Astrocyte (in vitro differentiated cells and primary cell): ENCODE measurements at regions not wholly inside any gene's neighbourhood (a gene's known extent, or its start where the extent isn't known, plus 50 kb on each side); places are given as distances from the start of the nearest gene placed in this dataset.

ENCODE experiments used
- DNase-seq: peaks from one replicate; pipeline ENCODE4 v3.0.0-alpha.2; 2010; ENCODE audit warnings: low read depth
- FAIRE-seq: peaks from 2 replicates; lab custom pipeline; 2011; peaks lifted over from hg19 to GRCh38; lab: Jason Lieb, UNC
- H2AFZ ChIP-seq: 2 replicates; pipeline ENCODE4 v1.6.0; 2012; ENCODE audit warnings: low read depth, low read length, inconsistent platforms
- H3K27ac ChIP-seq: 2 replicates; pipeline ENCODE4 v1.5.1; 2011; ENCODE audit warnings: low read depth, low read length, inconsistent platforms
- H3K27me3 ChIP-seq: 2 replicates; pipeline ENCODE4 v1.6.0; 2011; ENCODE audit warnings: low read length, inconsistent platforms; ENCODE audit not compliant: insufficient read depth
- H3K36me3 ChIP-seq: 2 replicates; pipeline ENCODE4 v1.5.1; 2011; ENCODE audit warnings: low read length, inconsistent platforms; ENCODE audit not compliant: insufficient read depth
- H3K4me1 ChIP-seq: 2 replicates; pipeline ENCODE4 v1.5.1; 2011; ENCODE audit warnings: low read length, inconsistent platforms; ENCODE audit not compliant: insufficient read depth
- H3K4me2 ChIP-seq: 2 replicates; pipeline ENCODE4 v1.6.0; 2012; ENCODE audit warnings: low read length, inconsistent platforms
- H3K4me3 ChIP-seq: 2 replicates; pipeline ENCODE4 v1.5.1; 2011; ENCODE audit warnings: low read depth, mild to moderate bottlenecking, low read length, inconsistent platforms; ENCODE audit not compliant: insufficient read depth
- H3K79me2 ChIP-seq: 2 replicates; pipeline ENCODE4 v1.6.0; 2012; ENCODE audit warnings: mild to moderate bottlenecking, low read length, inconsistent platforms; ENCODE audit not compliant: insufficient read depth
- H3K9ac ChIP-seq: 2 replicates; pipeline ENCODE4 v1.6.0; 2012; ENCODE audit warnings: mild to moderate bottlenecking, low read length, inconsistent platforms
- H3K9me3 ChIP-seq: 2 replicates; pipeline ENCODE4 v1.5.1; 2012; ENCODE audit warnings: low read depth, mild to moderate bottlenecking, low read length, inconsistent platforms; ENCODE audit not compliant: insufficient read depth
- H4K20me1 ChIP-seq: 2 replicates; pipeline ENCODE4 v1.6.0; 2012; ENCODE audit warnings: low read length, inconsistent platforms; ENCODE audit not compliant: insufficient read depth
- H3K27ac Mint-ChIP-seq: one replicate; pipeline ENCODE4 v1.8.0; 2021; ENCODE audit warnings: mild to moderate bottlenecking, mixed read lengths; ENCODE audit not compliant: unreplicated experiment
- H3K27me3 Mint-ChIP-seq: one replicate; pipeline ENCODE4 v1.8.0; 2021; ENCODE audit warnings: low read depth, mixed read lengths; ENCODE audit not compliant: unreplicated experiment
- H3K36me3 Mint-ChIP-seq: one replicate; pipeline ENCODE4 v1.8.0; 2021; ENCODE audit warnings: low read depth, mixed read lengths; ENCODE audit not compliant: unreplicated experiment
- H3K4me1 Mint-ChIP-seq: one replicate; pipeline ENCODE4 v1.8.0; 2021; ENCODE audit warnings: low read depth, mixed read lengths; ENCODE audit not compliant: unreplicated experiment
- H3K4me3 Mint-ChIP-seq: one replicate; pipeline ENCODE4 v1.8.0; 2021; ENCODE audit warnings: mild to moderate bottlenecking, moderate library complexity, mixed read lengths; ENCODE audit not compliant: unreplicated experiment
- H3K9me3 Mint-ChIP-seq: one replicate; pipeline ENCODE4 v1.8.0; 2021; ENCODE audit warnings: mild to moderate bottlenecking, mixed read lengths; ENCODE audit not compliant: unreplicated experiment
- CTCF ChIP-seq: IDR thresholded peaks from 2 replicates; pipeline ENCODE4 v1.5.1; 2011; ENCODE audit warnings: low read depth, mild to moderate bottlenecking, inconsistent platforms, low read length, moderate library complexity; ENCODE audit not compliant: insufficient read depth
- EZH2 ChIP-seq: IDR thresholded peaks from 2 replicates; pipeline ENCODE4 v1.6.1; 2012; ENCODE audit warnings: mild to moderate bottlenecking, low read length, inconsistent platforms; ENCODE audit not compliant: insufficient read depth

GRCh38 chr2:209125291-209125690 lies 298.6 kb upstream of the MAP2 start:
- H3K9me3 ChIP-seq: no peaks in the 10 kb centered on the region
- no peak overlapping the region for H3K4me3 ChIP-seq
- no peaks in the 10 kb centered on the region for H3K36me3 ChIP-seq
- H3K79me2 ChIP-seq: no peaks in the 10 kb centered on the region
- H3K36me3 Mint-ChIP-seq: no peaks in the 10 kb centered on the region
- no peak for FAIRE-seq
- H3K4me1 ChIP-seq: no peaks in the 10 kb centered on the region
- H3K4me3 Mint-ChIP-seq: no peak overlapping the region
- H3K4me1 Mint-ChIP-seq: peaks cover 3% of the 10 kb centered on the region
- no peak overlapping the region for H2AFZ ChIP-seq
- no peak overlapping the region for H3K27ac Mint-ChIP-seq
- H3K9me3 Mint-ChIP-seq: peaks cover 3% of the 10 kb centered on the region
- no peak for TF ChIP-seq CTCF
- no peak for TF ChIP-seq EZH2
- H3K9ac ChIP-seq: no peak overlapping the region
- H3K27ac ChIP-seq: no peak overlapping the region
- no peak overlapping the region for H3K4me2 ChIP-seq
- DNase-seq: no peak
- no peaks in the 10 kb centered on the region for H3K27me3 ChIP-seq
- H4K20me1 ChIP-seq: no peaks in the 10 kb centered on the region
- H3K27me3 Mint-ChIP-seq: no peaks in the 10 kb centered on the region

GRCh38 chr2:209138079-209138478 lies 285.8 kb upstream of the MAP2 start:
- Histone ChIP-seq H3K9ac (no peak overlapping the region), H3K27me3 (no peaks in the 10 kb centered on the region), H4K20me1 (no peaks in the 10 kb centered on the region), H3K36me3 (no peaks in the 10 kb centered on the region), H3K79me2 (no peaks in the 10 kb centered on the region), H3K4me2 (no peak overlapping the region), H3K4me3 (no peak overlapping the region), H3K9me3 (no peaks in the 10 kb centered on the region), H2AFZ (no peak overlapping the region), H3K27ac (no peak overlapping the region), H3K4me1 (no peaks in the 10 kb centered on the region)
- no peaks in the 10 kb centered on the region for H3K27me3 Mint-ChIP-seq
- H3K9me3 Mint-ChIP-seq: peaks cover 2% of the 10 kb centered on the region
- DNase-seq (no peak), FAIRE-seq (no peak)
- H3K4me1 Mint-ChIP-seq: no peaks in the 10 kb centered on the region
- H3K36me3 Mint-ChIP-seq: no peaks in the 10 kb centered on the region
- H3K27ac Mint-ChIP-seq: no peak overlapping the region
- no peak for TF ChIP-seq EZH2
- no peak for TF ChIP-seq CTCF
- no peak overlapping the region for H3K4me3 Mint-ChIP-seq

DNA sequence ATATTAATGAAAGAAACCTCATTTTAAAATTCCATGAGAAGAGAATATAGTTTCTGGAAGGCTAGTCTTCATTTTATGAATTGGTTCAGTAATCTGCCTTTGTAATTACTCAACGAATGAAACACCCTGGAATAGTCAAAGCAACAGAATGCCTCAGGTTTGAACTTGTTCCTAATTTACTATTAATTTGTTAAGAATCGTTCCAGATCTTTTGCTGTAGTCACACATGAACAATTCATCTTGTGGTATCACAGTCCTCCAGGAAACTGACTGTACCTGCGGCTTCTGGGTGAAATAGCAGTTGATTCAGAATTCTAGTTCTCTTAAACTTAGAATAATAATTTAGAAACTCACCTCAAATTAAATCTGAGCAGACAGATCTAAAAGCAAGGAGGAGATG lies 282.7 kb upstream of the MAP2 start:
- no peak overlapping the region for H3K9ac ChIP-seq
- peaks cover under 1% of the 10 kb centered on the region for H3K9me3 Mint-ChIP-seq
- H3K27me3 Mint-ChIP-seq: no peaks in the 10 kb centered on the region
- H4K20me1 ChIP-seq: no peaks in the 10 kb centered on the region
- H3K4me3 ChIP-seq: no peak overlapping the region
- H3K36me3 ChIP-seq: no peaks in the 10 kb centered on the region
- H2AFZ ChIP-seq: no peak overlapping the region
- DNase-seq (no peak), FAIRE-seq (no peak)
- H3K9me3 ChIP-seq: no peaks in the 10 kb centered on the region
- H3K4me1 Mint-ChIP-seq: no peaks in the 10 kb centered on the region
- H3K4me2 ChIP-seq: no peak overlapping the region
- no peak overlapping the region for H3K27ac ChIP-seq
- no peak overlapping the region for H3K4me3 Mint-ChIP-seq
- no peak overlapping the region for H3K27ac Mint-ChIP-seq
- no peaks in the 10 kb centered on the region for H3K79me2 ChIP-seq
- H3K4me1 ChIP-seq: no peaks in the 10 kb centered on the region
- H3K27me3 ChIP-seq: no peaks in the 10 kb centered on the region
- TF ChIP-seq CTCF: no peak
- H3K36me3 Mint-ChIP-seq: no peaks in the 10 kb centered on the region
